Testis (tissue), 2 donors: ENCODE measurements at regions not wholly inside any gene's neighbourhood (a gene's known extent, or its start where the extent isn't known, plus 50 kb on each side); places are given as distances from the start of the nearest gene placed in this dataset.

Experiments
- POLR2A ChIP-seq: fragments of 450-650 bp; IDR thresholded peaks from one replicate; pipeline ENCODE4 v1.6.1; 2017; ENCODE audit warnings: antibody characterized with exemption, mild to moderate bottlenecking, moderate library complexity
- TF ChIP-seq, protein P1 (sequence below), 3 experiments: fragments of 450-650 bp in 2 of 3; fragments of 200-600 bp in 1 of 3; sonication (generic) in 1 of 3; IDR thresholded peaks; one replicate each; pipeline ENCODE4 v1.5.1; 2016 to 2019; ENCODE audit warnings: antibody characterized with exemption in 3 of 3, mild to moderate bottlenecking in 2 of 3, moderate library complexity in 1 of 3

DNA sequence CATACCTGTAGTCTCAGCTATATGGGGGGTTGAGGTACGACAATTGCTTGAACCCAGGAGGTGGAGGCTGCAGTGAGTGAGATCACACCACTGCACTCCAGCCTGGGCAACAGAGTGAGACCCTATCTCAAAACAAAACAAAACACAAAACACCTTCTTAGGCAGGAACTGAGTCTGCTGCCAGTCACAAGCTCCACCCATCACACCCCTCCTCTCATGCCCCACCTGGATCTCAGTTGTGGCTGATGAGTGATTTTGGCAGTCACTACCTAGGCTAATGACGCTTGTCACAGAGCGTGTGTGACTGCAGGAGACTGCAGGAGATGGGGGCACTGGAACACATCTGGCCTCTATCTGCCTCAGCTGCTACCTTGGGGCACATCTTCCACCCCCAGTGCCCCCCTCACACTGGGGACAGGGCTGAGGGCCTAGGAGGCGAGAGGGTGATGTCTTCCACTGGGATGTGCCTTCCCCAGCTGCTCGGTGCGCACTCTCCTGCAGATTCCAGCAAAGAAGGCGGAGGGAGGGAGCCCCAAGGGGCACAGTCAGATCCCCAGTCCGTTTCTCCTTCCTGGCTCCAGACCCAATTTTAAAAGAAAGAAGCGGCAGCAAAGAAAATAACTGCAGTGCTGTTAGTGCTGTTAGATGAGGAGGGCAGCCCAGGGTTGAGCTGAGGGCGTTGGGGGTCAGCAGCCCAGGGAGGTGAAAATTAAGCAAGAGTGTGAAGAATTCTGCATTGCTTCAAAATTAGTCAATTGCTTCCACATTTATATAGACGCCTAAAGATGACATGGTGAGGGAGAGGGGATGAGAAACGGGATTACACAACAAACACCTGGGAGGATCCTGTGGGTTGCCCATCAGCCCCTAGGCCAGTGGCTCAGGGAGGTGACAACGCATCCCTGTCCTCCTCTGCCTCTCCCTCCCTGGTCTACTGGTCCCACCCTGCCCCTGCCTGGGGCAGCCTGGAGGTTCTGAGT lies 143.6 kb upstream of the HAAO start:
- TF ChIP-seq POLR2A: no peak
- TF ChIP-seq, protein P1, sequence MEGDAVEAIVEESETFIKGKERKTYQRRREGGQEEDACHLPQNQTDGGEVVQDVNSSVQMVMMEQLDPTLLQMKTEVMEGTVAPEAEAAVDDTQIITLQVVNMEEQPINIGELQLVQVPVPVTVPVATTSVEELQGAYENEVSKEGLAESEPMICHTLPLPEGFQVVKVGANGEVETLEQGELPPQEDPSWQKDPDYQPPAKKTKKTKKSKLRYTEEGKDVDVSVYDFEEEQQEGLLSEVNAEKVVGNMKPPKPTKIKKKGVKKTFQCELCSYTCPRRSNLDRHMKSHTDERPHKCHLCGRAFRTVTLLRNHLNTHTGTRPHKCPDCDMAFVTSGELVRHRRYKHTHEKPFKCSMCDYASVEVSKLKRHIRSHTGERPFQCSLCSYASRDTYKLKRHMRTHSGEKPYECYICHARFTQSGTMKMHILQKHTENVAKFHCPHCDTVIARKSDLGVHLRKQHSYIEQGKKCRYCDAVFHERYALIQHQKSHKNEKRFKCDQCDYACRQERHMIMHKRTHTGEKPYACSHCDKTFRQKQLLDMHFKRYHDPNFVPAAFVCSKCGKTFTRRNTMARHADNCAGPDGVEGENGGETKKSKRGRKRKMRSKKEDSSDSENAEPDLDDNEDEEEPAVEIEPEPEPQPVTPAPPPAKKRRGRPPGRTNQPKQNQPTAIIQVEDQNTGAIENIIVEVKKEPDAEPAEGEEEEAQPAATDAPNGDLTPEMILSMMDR (IDR thresholded peaks at IDR 0.05): no peak
